ENCODE measurements at regions not wholly inside any gene's neighbourhood (a gene's known extent, or its start where the extent isn't known, plus 50 kb on each side); places are given as distances from the start of the nearest gene placed in this dataset.
A peak's percentile ranks its signal among the peaks of the same experiment; 100 is the strongest.

DNA sequence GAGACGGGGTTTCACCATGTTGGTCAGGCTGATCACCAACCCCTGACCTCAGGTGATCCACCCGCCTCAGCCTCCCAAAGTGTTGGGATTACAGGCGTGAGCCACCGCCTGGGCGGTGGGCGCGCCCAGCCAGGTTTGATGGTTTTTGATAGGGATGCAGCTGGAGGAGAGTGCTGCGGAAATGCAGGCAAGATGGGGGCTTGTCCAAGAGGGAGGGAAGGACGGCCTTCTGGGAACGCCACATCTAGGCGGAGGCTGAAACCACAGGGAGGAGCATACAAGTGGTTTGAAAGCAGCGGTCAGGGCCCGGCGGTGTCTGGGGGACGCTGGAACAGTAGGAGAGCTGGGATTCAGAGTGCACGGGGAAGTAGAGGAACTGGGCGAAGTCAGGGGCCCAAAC lies 134.6 kb downstream of the VRK1 start:
- DNase-seq: no peak

DNA sequence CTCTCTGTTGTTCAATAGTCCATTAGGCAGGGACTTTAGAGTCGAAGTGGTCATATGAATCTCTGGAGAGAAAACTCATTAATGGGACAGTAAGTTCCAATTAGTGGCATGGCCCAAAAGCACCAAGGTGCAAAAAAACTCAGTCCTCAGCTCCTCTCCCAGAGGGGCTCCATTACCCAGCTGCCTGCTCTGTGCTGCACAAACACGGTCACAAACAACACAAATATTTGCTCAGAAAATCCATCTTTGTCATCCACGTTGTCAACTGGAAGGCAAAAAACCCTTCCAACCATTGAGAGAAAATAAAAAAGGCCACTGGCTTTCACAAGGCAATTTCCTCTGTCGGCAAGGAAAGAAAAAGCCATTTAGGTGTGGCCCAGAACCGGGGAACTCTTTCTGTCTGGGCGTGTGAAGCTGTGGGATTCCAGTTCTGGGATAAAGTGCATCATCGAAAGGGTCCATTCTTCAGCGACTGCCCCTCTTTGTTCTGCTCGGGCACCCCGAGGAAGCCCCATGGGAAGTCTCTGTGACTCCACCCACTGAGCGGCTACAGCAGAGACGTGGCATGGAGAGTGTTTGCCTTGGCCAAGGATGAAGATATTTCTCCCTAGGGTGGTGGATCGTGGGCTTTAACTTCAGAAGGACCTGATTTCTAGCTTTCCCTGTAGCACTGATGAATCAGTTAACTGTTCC lies 137.6 kb downstream of the VRK1 start:
- no peak for DNase-seq

DNA sequence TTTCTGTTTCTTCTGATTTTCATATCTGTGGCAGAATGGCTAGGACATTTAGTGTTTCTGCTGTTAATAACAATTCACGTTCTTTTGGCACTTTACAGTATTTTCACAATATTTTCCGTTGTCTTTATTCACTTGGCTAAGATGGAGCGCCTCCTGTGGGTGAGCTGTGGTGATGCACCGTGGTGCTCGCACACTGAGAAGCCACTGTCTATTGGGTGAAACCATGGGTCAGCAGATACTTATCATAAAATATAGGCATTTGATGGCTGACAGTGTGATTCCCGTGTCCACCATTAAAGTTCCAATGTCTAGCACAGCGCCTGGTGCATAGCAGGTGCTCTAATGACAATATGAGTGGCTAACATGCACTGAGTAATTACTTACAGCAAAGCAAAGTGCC lies 141.8 kb downstream of the VRK1 start:
- no peak for DNase-seq

DNA sequence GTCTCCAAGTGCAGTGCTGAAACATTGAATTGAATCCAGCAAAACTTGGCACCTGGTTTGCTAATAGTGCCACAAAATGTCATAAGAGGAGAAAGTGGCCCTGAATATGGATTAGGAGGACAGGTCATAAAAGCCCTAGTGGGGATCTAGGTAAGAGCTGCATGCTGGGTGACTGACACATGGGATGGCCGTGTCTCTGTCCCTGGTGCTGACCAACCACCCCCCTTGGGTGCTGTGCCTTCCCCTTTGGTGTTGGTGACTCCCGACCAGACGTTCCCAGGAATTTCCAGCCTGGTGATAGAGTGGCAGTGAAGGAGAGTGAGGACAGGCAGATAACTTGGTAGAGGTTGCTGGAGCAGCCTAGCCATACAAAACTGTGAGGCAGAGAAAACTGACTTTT lies 142.8 kb downstream of the VRK1 start:
- no peak for DNase-seq

DNA sequence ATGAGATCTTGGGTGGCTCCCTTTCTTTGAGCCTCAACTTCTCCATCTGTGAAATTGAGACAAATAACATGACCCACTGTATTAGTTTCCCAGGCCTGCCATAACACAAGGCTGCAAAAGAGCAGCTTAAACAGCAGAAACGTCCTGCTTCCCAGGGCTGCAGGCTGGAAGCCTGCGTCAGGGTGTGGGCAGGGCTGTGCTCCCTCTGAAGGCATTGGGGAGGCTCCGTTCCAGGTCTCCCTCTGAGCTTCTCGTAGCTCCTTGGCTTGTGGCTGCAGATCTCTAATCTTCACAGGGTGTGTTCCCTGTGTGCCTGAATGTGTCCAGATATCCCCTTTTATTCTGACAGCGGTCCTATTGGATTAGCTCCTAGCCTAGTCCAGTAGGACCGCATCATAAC lies 147.1 kb downstream of the VRK1 start:
- no peak for DNase-seq

DNA sequence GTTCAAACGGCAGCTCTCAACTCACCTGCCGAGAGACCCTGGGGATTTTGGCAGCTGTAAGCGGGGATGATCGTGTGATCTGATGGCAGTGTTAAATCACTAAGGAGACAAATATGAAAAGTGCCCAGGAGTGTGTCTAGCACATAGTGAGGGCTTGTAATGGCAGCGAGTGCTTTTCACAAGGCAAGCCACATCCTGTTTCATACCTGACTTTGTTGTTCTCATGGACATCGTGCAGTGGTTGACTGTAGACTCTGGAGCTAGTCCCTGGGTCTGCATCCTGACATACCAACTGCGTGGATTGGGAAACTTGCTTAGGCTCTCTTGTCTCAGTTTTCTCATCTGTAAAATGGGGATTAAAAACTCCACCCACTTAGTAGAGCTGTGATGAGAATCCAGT lies 148.5 kb downstream of the VRK1 start:
- DNase-seq: no peak

DNA sequence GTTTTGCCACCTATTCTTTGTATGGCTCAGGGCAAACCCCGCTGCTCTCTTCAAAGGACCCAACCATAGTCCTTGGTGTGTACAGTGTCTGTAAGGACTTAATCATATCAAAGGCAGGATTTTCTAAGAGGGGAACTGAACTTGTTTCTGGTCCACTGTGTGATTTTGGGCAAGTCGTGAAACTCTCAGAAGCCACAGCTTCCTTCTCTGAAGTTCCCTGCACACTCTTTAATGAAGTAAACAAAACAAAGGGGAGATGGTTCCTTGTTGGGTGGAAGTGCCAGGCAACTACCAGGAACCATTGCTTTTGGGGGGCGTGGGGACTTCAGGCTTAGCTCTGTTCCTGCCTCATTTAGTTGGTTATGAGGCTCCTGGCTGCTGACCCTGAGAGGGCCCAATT lies 152.4 kb downstream of the VRK1 start:
- no peak for DNase-seq

DNA sequence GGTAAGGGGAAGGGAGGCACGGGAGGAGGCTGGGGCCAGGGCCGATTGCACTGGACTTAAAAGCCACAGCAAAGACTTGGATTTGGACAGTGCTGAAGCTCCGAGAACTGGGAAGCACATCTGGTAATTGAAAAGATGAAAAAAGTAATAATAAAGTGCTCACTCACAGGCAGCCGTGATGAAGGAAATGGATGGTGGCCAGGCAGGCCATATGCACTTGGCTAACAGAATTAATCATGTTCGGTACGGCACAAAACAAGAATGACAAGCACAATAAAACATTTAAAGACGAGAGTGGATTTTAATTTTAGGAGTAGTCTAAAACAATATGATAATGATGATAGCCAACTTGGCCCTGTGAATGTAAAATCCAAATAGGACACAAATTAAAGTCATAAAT lies 154.3 kb downstream of the VRK1 start:
- DNase-seq: no peak

DNA sequence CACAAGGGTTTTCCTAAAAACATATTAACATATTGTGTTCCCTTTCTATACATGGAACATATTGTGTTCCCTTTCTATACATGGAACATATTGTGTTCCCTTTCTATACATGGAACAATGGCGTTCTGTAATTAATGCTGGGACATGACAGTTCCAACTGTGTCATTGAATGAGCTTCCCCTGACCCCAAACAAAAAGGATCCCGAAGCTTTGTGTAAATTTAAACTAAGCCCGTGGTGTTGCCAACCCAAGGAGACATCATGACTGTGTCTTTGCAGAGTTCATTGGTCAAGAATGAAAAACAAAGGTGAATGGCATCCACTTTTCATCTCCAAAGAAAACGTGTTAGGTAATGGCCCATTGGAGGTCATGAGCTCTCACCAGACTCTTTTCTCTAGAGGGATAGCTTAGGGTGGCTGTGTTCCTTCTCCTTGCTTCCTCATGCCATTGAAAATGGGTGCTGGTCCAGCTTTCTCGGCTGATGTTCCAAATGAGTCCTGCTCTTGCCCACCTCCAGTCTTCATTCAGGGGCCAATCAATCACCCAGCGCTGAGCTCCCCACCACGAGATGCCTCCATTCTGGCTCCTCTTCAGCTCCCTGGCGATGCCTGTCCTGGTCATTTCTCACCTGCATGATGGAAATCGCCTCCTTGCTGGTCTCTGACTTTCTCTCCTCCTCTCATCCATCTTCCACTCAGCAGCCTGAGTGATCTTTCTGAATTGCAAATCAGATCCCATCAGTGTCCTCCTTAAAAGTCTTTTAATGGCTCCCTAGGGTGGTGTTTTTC lies 156.1 kb downstream of the VRK1 start:
- no peak for DNase-seq

DNA sequence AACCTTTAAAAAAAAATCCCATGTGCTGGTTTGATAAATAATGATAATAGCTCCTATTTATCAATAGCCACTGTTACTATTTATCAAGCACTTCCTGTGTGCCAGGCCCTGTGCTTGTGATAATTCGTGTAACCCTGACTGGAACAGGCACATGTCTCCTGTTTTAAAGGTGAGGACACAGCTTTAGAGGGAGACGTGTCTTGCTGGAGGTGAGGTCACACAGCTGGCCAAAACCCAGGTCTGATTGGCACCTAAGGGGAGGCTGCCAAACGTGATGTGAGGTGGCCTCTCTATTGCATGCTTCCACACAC lies 156.6 kb downstream of the VRK1 start:
- DNase-seq: no peak

DNA sequence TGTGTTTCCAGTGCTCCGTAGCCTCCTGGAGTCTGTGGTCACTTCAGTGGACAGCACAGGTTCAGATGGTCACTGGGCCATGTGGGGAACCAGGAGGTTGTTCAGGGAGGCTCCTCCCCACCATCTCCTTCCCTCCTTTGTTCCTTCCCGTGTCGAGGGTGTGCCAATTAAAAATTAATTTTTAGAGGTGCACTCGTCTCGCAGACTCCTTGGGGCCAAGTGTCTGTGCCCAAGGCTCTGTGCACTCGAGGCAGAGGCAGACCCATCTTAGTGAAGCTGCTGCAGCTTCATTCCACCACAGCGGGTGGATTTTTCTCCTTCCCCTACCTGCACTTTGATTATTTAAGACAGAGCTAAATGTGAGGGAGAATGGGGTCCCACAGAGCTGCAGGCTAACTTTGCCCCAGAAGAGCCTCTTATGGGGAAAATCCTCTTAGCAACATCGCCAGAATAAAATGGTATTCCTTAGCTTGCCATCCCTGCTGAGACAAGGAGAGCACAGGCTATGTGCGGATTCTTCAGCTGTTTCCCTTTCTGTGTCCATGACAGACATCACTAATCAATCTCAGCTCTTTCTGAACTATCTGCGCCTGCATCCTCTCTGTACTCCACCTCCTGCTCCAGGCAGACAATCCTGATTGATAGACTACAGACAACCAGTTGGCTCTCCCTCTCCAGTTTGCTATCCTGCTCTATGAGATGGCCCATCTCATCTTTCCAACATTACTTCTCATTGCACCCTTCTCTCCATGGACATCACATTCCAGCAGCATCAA lies 159.5 kb downstream of the VRK1 start:
- DNase-seq: no peak

DNA sequence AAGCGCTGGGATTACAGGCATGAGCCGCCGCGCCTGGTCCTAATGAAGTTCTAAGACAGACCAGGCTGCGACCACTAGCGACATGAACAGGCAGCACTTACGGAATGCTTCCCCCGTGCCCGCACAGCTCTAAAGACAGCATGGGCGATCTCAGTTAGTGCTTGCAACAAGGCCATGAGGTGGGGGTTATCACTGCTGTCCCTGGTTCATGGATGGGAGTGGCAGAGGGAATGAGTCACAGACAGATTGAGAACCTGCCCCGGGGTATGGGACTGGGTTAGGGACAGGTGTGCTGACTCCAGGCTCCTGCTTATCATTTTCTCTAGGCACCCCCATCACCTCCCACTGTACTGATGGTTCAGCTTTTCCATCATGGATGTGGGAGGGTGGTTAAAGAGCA lies 160.9 kb downstream of the VRK1 start:
- DNase-seq: no peak

DNA sequence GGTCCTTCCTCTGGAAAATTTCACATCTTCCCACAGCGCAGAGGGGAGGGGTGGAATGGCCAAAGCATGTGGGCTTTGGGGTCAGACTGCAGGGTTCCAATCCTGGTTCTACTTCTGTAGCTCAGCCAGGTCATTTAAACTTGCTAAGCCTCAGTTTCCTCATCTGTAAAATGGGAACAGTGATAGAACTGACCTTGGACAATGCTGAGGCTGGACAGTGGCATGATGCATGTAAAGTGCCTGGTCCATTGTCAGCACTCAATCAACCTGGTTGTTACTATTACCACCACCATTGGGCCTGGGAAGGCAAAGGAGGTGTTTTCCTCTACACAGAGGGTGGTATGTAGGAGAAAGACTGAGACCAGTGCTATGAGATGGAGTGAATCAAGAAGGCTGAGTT lies 162.8 kb downstream of the VRK1 start:
- DNase-seq: no peak

DNA sequence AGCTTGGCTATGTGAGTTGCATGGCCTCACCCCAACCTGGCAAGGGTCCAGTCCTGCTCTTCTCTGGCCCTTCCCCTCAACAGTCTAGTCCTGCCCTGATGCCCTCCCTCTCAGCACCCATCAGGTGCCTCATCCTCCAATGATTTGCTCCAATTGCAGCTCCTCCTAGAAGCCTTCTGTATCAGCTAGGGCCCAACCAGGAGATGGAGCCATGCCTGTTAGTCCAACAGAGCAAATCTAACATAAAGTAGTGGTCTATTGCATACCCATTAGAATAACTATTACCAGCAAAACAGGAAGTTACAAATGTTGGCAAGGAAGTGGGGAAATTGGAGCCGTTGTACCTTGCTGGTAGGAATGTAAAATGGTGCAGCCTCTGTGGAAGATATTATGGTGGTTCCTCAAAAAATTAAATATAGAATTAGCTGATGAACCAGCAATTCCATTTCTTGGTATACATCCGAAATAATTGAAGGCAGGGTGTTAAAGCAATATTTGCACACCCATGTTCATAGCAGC lies 163.5 kb downstream of the VRK1 start:
- DNase-seq: no peak

DNA sequence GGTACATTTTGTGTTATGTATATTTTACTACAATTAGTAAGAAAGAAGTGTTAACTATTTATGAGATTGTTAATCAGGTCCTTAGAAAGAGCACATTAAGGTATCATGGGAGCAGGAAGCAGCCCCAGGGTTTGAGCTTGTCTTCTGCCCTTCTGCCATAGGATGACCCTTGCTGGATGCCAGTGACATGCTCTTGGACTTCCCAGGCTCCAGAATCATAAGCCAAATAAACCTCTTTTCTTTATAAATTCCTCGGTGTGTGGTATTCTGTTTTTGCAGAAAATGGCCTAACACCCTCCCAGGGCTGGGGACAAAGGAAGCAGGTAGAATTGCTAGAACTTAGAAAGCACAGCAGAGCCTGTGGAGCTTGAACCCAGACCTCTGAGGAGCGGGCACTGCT lies 164.7 kb downstream of the VRK1 start:
- DNase-seq: no peak

DNA sequence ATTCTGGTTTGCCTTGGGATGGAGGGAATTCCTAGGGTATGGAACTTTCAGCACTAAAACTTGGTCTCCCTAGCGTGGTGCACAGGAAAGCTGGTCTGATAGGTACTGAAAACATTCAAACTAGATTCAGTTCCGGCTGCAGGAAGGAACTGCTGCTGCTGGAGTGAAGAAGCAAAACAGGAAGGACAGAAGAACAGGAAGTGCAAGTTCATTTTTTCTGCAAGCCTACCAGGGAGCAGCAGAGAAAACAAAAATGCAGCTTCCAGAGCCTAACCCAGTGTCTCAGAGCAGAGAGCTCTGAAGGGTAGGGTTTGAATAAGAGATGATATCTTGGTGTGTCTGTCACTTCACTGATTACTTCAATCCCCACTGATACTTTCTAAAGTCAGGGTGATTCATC lies 165.2 kb downstream of the VRK1 start:
- peak; percentile 56 for DNase-seq

DNA sequence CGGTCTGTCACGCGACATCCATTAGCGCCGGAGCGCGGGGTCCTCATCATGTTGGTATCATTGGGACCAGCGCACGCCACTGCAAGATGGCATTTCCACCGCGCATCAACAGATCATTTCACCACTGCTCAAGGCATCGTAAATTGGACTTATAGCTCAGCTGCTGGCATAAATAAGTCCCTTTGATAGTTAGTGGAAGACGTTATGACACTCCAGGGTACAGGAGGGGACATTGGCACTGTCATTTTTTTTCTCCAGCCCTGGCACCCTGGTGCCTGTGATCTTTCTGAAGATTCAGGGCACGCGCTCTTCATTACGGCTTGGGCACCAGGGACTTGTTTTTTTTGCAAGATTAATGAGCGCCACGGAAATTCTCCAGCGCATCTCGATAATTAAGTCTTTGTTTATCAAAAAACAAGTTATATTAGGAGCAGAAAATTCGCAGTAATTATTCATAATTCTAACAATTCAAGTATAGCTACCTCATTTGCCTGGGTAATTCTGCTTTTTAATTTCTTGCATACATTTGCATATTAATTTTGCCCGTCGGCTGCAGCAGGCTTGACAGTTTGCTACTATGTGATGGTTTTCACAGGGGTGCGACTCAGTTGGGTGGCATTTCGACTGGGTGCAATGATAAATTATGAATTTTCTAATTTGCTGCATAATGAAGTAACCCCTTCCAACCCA lies 167.7 kb downstream of the VRK1 start:
- DNase-seq: no peak

DNA sequence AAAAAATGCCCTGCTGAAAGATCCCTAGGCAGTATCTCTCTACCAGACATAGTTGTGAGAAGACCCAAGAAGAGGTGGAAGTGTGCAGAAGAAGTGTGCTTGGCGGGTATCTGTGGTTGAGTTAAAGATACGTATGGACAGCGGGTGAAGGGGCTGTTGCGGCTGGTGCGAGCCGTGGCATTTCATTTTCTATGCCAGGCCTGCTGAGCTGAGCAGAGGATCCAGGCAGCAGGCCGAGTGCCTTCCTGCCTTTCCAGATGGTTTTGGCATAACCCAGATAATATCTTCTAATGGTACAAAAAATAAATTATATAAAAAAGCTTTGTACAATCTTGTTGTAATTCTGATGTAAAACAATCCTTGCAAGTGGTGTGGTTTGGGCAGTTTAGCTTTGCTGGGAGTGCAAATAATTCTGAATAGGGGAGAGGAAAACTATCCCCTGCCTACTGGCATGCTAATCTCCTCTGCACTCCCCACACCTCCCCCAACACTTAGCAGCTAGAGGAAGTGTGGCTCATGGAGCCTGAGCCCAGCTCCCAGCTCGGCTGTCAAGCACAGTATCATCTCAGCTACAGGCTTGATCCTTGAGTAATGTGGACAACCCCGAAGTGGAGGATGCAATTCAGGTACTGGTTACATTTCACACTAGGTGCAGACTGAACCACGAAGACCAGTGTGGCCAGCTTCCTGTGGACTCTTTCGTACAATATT lies 168.9 kb downstream of the VRK1 start:
- no peak for DNase-seq

DNA sequence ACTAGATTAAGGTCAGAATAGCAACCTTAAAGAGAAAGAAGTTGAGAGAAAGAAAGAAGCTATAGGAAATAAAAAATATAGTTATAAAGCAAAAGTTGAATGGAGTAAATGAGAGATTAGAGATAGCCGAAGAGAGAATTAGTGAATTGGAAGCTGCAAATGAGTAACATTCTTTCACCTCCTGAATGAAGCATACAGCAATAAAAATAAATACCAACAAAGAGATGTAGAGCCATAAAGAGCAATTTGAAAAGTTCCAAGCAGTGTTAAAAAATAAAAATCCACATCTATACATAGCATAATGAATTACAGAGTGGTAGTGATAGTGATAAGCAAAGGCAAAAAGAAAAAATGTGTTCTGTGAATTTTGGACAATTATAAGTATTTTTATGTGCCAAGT lies 177.9 kb downstream of the VRK1 start:
- no peak for DNase-seq

DNA sequence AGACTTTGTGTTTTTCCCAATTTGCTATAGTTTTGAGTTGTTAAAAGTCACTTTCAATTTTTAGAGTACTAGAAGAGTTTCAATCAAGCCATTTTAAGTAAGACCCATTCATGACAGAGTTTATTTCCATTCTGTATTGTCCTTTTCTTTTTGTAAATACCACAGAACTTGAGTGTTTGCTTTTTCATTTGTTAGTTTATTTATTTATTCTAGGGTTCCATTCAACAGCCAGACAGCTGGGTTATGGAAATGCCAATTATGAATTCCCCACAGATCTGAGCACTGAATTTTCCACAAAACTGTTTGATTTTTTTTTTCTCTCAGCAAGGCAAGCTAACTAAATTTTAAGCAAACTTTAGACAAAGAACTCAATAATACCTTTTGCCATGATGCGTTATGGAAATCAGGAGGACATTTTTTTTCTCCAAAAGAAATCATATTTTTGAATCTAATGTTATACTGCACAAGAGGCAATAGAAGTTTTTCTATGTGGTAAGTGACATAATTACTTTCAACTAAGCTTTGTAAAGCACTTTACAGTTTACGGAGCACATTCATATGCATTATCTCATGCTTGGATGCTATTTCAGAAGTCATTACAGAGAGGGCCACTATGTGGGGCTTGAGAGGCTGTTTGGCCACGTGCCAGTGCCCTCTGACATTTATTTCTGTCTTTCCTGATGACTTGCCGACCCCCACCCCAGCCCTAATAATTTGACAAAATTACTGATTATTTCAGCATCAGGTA lies 181.5 kb downstream of the VRK1 start:
- no peak for DNase-seq

DNA sequence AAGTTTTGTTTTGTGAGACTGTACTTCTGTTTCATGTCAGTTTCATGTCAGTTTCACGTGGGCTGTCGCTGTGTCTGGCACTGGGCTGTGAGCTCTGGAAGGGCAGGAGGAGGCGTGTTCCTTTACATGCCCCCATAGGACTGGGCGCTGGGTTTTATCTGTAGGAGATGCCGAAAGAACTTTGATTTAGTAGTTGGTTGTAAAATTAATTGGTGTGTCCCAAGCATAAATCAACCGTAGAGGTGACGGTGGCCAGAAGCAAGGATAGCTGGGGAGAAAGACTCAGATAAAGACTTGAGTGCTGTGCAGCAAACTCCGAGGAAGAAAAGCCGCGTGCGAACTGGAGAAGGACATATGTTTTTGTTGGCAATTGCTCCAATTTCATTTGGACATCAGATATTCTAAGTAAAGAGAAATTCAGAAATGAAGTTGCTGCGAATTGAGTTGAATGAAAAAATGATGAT lies 182.5 kb downstream of the VRK1 start:
- no peak for DNase-seq

DNA sequence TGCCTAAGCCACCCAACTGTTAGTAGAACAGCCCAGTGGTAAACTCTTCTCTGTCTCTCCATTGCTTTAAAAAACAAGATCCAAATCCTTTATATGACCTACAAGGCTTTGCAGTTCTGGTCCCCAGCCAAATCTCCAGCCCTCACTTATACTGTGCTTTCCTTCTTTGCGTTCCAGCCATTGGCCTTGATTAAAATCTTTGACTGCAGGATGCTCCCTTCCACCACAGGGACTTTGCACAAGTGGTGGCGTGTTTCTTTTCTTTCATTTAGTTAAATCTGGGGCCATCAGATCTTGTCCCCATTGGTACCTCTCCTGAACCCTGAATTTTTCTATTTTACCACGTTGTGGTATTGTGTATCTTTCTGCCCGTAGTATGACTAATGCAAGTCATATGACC lies 183.7 kb downstream of the VRK1 start:
- DNase-seq: no peak

Data from CD4-positive, alpha-beta T cell treated with Interleukin-10 for 1 hour (primary cell).